GM12878 (cell line): ENCODE measurements at regions not wholly inside any gene's neighbourhood (a gene's known extent, or its start where the extent isn't known, plus 50 kb on each side); places are given as distances from the start of the nearest gene placed in this dataset.

Experiments
- ATAC-seq: fragments of 200-7000 bp; cut with Tn5 transposase; 3 replicates; pipeline ENCODE4 v1.9.1; 2020; ENCODE audit warnings: mild to moderate bottlenecking, moderate library complexity
- BruUV-seq: library from RNA; stranded (reverse); fragments of 400-500 nt; replicated peaks from 2 replicates; lab custom pipeline; 2021; lab: Mats Ljungman, UMichigan
- CTCF ChIA-PET: fragments of 300-600 bp; sonication (Branson Sonifier 250); formaldehyde crosslinking; extraction: SDS; loops from one replicate; lab custom pipeline; 2021; ENCODE audit warnings: inconsistent platforms; lab: Yijun Ruan, JAX
- POLR2A ChIA-PET: fragments of 350-600 bp; formaldehyde crosslinking; extraction: SDS; loops from one replicate; lab custom pipeline; 2021; ENCODE audit warnings: inconsistent platforms; lab: Charles Lee
- RAD21 ChIA-PET: fragments of 300-600 bp; sonication (Branson Sonifier 250); formaldehyde crosslinking; loops from one replicate; lab custom pipeline; 2023; ENCODE audit warnings: antibody characterized with exemption; ENCODE audit not compliant: unreplicated experiment; lab: Charles Lee
- SMC1A ChIA-PET: fragments of 300-600 bp; sonication (Branson Sonifier 250); formaldehyde crosslinking; loops from one replicate; lab custom pipeline; 2023; ENCODE audit not compliant: unreplicated experiment, uncharacterized antibody; lab: Charles Lee
- DNase-seq: peaks from one replicate; pipeline ENCODE4 v3.0.0-alpha.2; 2011; ENCODE audit warnings: low read depth, low spot score
- FAIRE-seq: peaks from 3 replicates; lab custom pipeline; 2011; peaks lifted over from hg19 to GRCh38; lab: Jason Lieb, UNC
- H2AFZ ChIP-seq: 2 replicates; pipeline ENCODE4 v1.6.0; 2011; ENCODE audit warnings: low read depth, low read length, control low read depth; ENCODE audit not compliant: control insufficient read depth
- H3K27ac ChIP-seq: 2 replicates; pipeline ENCODE4 v1.5.1; 2011; ENCODE audit warnings: control low read depth; ENCODE audit not compliant: control insufficient read depth, insufficient read depth
- H3K27me3 ChIP-seq, 2 experiments: replicated peaks in 1 of 2; 2 replicates each; pipeline versions ENCODE4 v1.6.0 to v1.6.1; 2011; ENCODE audit warnings: low read length in 1 of 2; ENCODE audit not compliant: control insufficient read depth in 2 of 2, insufficient read depth in 2 of 2
- H3K36me3 ChIP-seq, 2 experiments: 2 replicates each; pipeline ENCODE4 v1.5.1; 2011; ENCODE audit warnings: low read length in 1 of 2; ENCODE audit not compliant: control insufficient read depth in 2 of 2, insufficient read depth in 2 of 2
- H3K4me1 ChIP-seq: 2 replicates; pipeline ENCODE4 v1.6.1; 2011; ENCODE audit warnings: mild to moderate bottlenecking, low read length, moderate library complexity, mixed read lengths; ENCODE audit not compliant: control insufficient read depth, insufficient read depth
- H3K4me2 ChIP-seq: 2 replicates; pipeline ENCODE4 v1.6.0; 2011; ENCODE audit warnings: control low read depth; ENCODE audit not compliant: control insufficient read depth, insufficient read depth
- H3K4me3 ChIP-seq: fragments of 200-600 bp; sonication (generic); 2 replicates; pipeline ENCODE4 v1.5.1; 2016
- H3K79me2 ChIP-seq: 2 replicates; pipeline ENCODE4 v1.6.0; 2011; ENCODE audit warnings: low read length; ENCODE audit not compliant: control insufficient read depth, insufficient read depth
- H3K9ac ChIP-seq: 2 replicates; pipeline ENCODE4 v1.8.0; 2011; ENCODE audit warnings: low read length, control low read depth, mixed read lengths; ENCODE audit not compliant: control insufficient read depth, insufficient read depth
- H3K9me3 ChIP-seq: replicated peaks from 3 replicates; pipeline ENCODE4 v1.5.1; 2011; ENCODE audit warnings: mild to moderate bottlenecking, low read length; ENCODE audit not compliant: control insufficient read depth, insufficient read depth
- H4K20me1 ChIP-seq: 2 replicates; pipeline ENCODE4 v1.6.0; 2011; ENCODE audit not compliant: control insufficient read depth, insufficient read depth
- ASH2L ChIP-seq: fragments of 300-600, 200-600 bp; sonication (generic); IDR thresholded peaks from 2 replicates; pipeline ENCODE4 v1.6.1; 2017; ENCODE audit warnings: low read depth, mild to moderate bottlenecking, borderline replicate concordance
- ATF7 ChIP-seq: fragments of 450-650 bp; IDR thresholded peaks from 2 replicates; pipeline ENCODE4 v1.6.1; 2016; ENCODE audit warnings: low read depth, mild to moderate bottlenecking
- CBX3 ChIP-seq: fragments of 200-600 bp; sonication (generic); IDR thresholded peaks from 2 replicates; pipeline ENCODE4 v1.6.1; 2016; ENCODE audit warnings: low read depth, borderline replicate concordance
- NR2F1 ChIP-seq: fragments of 450-650 bp; conservative IDR thresholded peaks from 2 replicates; pipeline ENCODE4 v1.6.1; 2017; ENCODE audit warnings: mild to moderate bottlenecking
- POLR2A ChIP-seq: IDR thresholded peaks from 2 replicates; pipeline ENCODE4 v1.6.1; 2011; ENCODE audit warnings: low read depth, mild to moderate bottlenecking, low read length
- POLR2AphosphoS2 ChIP-seq: IDR thresholded peaks from 2 replicates; pipeline ENCODE4 v1.6.1; 2011; ENCODE audit warnings: low read depth, mild to moderate bottlenecking, low read length, improper control_type of control experiment, moderate library complexity
- POLR2AphosphoS5 ChIP-seq: IDR thresholded peaks from 2 replicates; pipeline ENCODE4 v1.6.1; 2011; ENCODE audit warnings: mild to moderate bottlenecking, low read length, inconsistent platforms
- POU2F2 ChIP-seq: IDR thresholded peaks from 3 replicates; pipeline ENCODE4 v1.6.1; 2011; ENCODE audit warnings: low read depth, mild to moderate bottlenecking, low read length, borderline replicate concordance
- RFX5 ChIP-seq: IDR thresholded peaks from 2 replicates; pipeline ENCODE4 v1.6.1; 2011; ENCODE audit warnings: low read depth, low read length, improper control_type of control experiment
- SIX5 ChIP-seq: IDR thresholded peaks from 2 replicates; pipeline ENCODE4 v1.6.1; 2011; ENCODE audit warnings: mild to moderate bottlenecking, low read depth, low read length, moderate library complexity; ENCODE audit not compliant: severe bottlenecking
- SMARCA5 ChIP-seq: fragments of 450-650 bp; IDR thresholded peaks from 2 replicates; pipeline ENCODE4 v1.6.1; 2017; ENCODE audit warnings: mild to moderate bottlenecking
- SUPT20H ChIP-seq: IDR thresholded peaks from 2 replicates; pipeline ENCODE4 v1.6.1; 2011; ENCODE audit warnings: low read depth, mild to moderate bottlenecking, low read length, moderate library complexity, borderline replicate concordance; ENCODE audit not compliant: control insufficient read depth
- ZBED1 ChIP-seq: IDR thresholded peaks from 2 replicates; pipeline ENCODE4 v1.6.1; 2016; ENCODE audit warnings: borderline replicate concordance
- ZNF622 ChIP-seq: fragments of 450-650 bp; IDR thresholded peaks from 2 replicates; pipeline ENCODE4 v1.6.1; 2017; ENCODE audit warnings: mild to moderate bottlenecking, inconsistent platforms
- WGBS: methylation state at CpG from one replicate; pipeline ENCODE4 v1.1.6; 2016; ENCODE audit warnings: low lambda C conversion rate; ENCODE audit not compliant: insufficient replicate concordance, insufficient coverage; ENCODE audit errors: missing lambda C conversion rate; 5-methylcytosine and 5-hydroxymethylcytosine counted together
- in situ Hi-C: fragments of 300-500 bp; cut with MboI; formaldehyde crosslinking; loops from 9 replicates; pipeline ENCODE4 v1.14.3; 2018; ENCODE audit warnings: mixed read lengths
- intact Hi-C: fragments of 100-400 bp; cut with micrococcal nuclease; formaldehyde crosslinking; loops from one replicate; pipeline ENCODE4 v1.14.2; 2022; ENCODE audit not compliant: unreplicated experiment
- TF ChIP-seq, protein P1 (sequence below): IDR thresholded peaks from 2 replicates; pipeline ENCODE4 v1.6.1; 2011; ENCODE audit warnings: low read depth, low read length, improper control_type of control experiment, borderline replicate concordance
- TF ChIP-seq, protein P2 (sequence below): fragments of 450-650 bp; IDR thresholded peaks from 2 replicates; pipeline ENCODE4 v1.6.1; 2017; ENCODE audit warnings: mild to moderate bottlenecking, moderate library complexity
- TF ChIP-seq, protein P3 (sequence below): IDR thresholded peaks from 2 replicates; pipeline ENCODE4 v1.6.1; 2011; ENCODE audit warnings: borderline replicate concordance, low read depth, mild to moderate bottlenecking, moderate library complexity, mixed read lengths, low read length; ENCODE audit not compliant: insufficient read depth; ENCODE audit errors: extremely low read length
- TF ChIP-seq, protein P4 (sequence below): fragments of 150-350 bp; IDR thresholded peaks from 2 replicates; pipeline ENCODE4 v1.6.1; 2014; ENCODE audit warnings: mild to moderate bottlenecking, low read depth, low read length

DNA sequence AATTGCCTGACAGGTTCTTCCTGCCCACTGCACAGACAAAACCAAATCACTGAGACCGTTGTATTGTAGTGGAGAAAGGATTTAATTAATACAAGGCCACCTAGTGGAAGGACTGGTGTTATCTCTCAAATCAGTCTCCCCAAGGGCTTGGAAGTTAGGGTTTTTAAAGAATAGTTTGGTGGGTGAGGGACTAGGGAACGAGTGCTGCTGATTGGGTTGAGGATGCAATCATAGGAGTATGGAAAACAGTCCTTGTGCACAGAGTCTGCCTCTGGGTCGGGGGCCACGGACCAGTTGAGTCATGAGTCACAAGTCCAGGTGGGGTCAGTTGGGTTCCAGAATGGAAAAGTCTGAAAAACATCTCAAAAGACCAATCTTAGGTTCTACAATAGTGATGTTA, 89.1 kb downstream of the B3GNT2 start:
- no peak for ATAC-seq

More for the DNA sequence above, 89.1 kb downstream of the B3GNT2 start:
- TF ChIP-seq ATF7: no peak
- no peak for TF ChIP-seq SUPT20H
- TF ChIP-seq SIX5: no peak
- TF ChIP-seq, protein P1, sequence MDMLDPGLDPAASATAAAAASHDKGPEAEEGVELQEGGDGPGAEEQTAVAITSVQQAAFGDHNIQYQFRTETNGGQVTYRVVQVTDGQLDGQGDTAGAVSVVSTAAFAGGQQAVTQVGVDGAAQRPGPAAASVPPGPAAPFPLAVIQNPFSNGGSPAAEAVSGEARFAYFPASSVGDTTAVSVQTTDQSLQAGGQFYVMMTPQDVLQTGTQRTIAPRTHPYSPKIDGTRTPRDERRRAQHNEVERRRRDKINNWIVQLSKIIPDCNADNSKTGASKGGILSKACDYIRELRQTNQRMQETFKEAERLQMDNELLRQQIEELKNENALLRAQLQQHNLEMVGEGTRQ: no peak
- no peak for TF ChIP-seq ZBED1
- TF ChIP-seq ASH2L: no peak
- TF ChIP-seq, protein P2, sequence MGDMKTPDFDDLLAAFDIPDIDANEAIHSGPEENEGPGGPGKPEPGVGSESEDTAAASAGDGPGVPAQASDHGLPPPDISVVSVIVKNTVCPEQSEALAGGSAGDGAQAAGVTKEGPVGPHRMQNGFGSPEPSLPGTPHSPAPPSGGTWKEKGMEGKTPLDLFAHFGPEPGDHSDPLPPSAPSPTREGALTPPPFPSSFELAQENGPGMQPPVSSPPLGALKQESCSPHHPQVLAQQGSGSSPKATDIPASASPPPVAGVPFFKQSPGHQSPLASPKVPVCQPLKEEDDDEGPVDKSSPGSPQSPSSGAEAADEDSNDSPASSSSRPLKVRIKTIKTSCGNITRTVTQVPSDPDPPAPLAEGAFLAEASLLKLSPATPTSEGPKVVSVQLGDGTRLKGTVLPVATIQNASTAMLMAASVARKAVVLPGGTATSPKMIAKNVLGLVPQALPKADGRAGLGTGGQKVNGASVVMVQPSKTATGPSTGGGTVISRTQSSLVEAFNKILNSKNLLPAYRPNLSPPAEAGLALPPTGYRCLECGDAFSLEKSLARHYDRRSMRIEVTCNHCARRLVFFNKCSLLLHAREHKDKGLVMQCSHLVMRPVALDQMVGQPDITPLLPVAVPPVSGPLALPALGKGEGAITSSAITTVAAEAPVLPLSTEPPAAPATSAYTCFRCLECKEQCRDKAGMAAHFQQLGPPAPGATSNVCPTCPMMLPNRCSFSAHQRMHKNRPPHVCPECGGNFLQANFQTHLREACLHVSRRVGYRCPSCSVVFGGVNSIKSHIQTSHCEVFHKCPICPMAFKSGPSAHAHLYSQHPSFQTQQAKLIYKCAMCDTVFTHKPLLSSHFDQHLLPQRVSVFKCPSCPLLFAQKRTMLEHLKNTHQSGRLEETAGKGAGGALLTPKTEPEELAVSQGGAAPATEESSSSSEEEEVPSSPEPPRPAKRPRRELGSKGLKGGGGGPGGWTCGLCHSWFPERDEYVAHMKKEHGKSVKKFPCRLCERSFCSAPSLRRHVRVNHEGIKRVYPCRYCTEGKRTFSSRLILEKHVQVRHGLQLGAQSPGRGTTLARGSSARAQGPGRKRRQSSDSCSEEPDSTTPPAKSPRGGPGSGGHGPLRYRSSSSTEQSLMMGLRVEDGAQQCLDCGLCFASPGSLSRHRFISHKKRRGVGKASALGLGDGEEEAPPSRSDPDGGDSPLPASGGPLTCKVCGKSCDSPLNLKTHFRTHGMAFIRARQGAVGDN: no peak
- TF ChIP-seq CBX3: no peak
- TF ChIP-seq, protein P3, sequence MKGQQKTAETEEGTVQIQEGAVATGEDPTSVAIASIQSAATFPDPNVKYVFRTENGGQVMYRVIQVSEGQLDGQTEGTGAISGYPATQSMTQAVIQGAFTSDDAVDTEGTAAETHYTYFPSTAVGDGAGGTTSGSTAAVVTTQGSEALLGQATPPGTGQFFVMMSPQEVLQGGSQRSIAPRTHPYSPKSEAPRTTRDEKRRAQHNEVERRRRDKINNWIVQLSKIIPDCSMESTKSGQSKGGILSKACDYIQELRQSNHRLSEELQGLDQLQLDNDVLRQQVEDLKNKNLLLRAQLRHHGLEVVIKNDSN: no peak
- no peak for TF ChIP-seq POLR2AphosphoS5
- TF ChIP-seq, protein P4, sequence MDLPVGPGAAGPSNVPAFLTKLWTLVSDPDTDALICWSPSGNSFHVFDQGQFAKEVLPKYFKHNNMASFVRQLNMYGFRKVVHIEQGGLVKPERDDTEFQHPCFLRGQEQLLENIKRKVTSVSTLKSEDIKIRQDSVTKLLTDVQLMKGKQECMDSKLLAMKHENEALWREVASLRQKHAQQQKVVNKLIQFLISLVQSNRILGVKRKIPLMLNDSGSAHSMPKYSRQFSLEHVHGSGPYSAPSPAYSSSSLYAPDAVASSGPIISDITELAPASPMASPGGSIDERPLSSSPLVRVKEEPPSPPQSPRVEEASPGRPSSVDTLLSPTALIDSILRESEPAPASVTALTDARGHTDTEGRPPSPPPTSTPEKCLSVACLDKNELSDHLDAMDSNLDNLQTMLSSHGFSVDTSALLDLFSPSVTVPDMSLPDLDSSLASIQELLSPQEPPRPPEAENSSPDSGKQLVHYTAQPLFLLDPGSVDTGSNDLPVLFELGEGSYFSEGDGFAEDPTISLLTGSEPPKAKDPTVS: no peak
- TF ChIP-seq POLR2A: no peak
- TF ChIP-seq ZNF622: no peak
- no peak for TF ChIP-seq SMARCA5
- TF ChIP-seq RFX5: no peak
- TF ChIP-seq POLR2AphosphoS2: no peak
- TF ChIP-seq NR2F1: no peak
- TF ChIP-seq POU2F2: no peak
- RAD21 ChIA-PET: no interaction called here
- in situ Hi-C loops: no loop called here
- Histone ChIP-seq H3K79me2 (no peaks in the 10 kb centered on the region), H4K20me1 (no peaks in the 10 kb centered on the region), H3K27me3 (no peaks in the 10 kb centered on the region), H2AFZ (no peak overlapping the region), H3K9me3 (peaks cover 11% of the 10 kb centered on the region), H3K27ac (no peak overlapping the region), H3K36me3 (no peaks in the 10 kb centered on the region), H3K9ac (no peak overlapping the region), H3K4me1 (peaks cover 17% of the 10 kb centered on the region), H3K4me2 (no peak overlapping the region), H3K4me3 (no peak overlapping the region)
- CTCF ChIA-PET: no interaction called here
- DNase-seq (no peak), FAIRE-seq (no peak)
- SMC1A ChIA-PET: no interaction called here
- intact Hi-C loops: no loop called here
- 39% methylated on average over 4 of the region's 4 CpGs for WGBS
- POLR2A ChIA-PET: no interaction called here
- BruUV-seq: no TSS peak
